ENCODE measurements at regions not wholly inside any gene's neighbourhood (a gene's known extent, or its start where the extent isn't known, plus 50 kb on each side); places are given as distances from the start of the nearest gene placed in this dataset.

DNA sequence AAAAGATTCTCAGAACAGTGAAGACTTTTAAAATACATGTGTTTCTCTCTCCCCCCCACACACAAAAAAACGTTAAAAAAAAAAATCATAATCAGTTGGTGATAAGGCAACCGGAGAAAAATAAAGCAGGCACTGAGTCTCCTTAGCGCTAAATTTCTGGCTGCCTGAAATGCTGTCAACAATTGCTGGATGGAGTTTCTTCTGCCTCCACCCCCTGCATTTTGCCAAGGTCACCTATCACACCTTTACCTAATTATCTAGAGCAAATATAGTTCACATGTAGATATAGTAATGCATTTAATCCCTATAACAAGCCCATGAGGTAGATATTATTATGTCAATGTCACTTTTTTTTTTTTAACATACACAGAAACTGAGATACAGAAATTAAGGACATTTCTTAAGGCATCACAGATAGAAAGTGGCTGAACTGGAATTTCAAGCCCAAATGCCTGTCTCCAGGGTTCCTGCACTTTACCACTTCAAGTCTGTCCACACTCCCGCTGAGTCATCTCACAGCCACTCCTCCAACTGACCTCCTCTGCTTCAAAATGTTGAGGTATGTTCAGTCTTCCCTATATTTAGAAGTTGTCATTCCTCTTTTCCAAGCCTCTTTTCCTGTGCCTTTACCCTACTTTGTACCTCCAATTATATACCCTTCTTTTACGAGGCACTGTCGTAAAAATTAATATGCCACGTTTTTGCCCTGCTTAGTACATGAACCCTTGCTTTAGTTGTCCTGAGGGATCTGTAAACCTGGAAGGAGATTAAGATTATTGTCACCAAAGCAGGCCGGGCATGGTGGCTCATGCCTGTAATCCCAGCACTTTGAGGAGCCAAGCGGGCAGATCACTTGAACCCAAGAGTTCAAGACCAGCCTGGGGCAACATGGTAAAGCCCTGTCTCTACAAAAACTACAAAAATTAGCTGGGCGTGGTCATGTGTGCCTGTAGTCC lies 72.8 kb upstream of the MPP7 start:
- H3K4me1 ChIP-seq (ENCODE audit: insufficient read depth, low read length): no peaks in the 10 kb centered on the region
- no peaks in the 10 kb centered on the region for H3K27me3 ChIP-seq (ENCODE audit: insufficient read depth, low read length)
- H3K9ac ChIP-seq (ENCODE audit: low read depth, low read length): no peak overlapping the region
- H3K9me3 ChIP-seq (ENCODE audit: insufficient read depth, low read depth, low read length): no peaks in the 10 kb centered on the region
- H3K27ac ChIP-seq (ENCODE audit: low read length): no peak overlapping the region
- H3K4me3 ChIP-seq (ENCODE audit: low read length): no peak overlapping the region
- no peaks in the 10 kb centered on the region for H3K36me3 ChIP-seq (ENCODE audit: insufficient read depth, low read depth, low read length)

DNA sequence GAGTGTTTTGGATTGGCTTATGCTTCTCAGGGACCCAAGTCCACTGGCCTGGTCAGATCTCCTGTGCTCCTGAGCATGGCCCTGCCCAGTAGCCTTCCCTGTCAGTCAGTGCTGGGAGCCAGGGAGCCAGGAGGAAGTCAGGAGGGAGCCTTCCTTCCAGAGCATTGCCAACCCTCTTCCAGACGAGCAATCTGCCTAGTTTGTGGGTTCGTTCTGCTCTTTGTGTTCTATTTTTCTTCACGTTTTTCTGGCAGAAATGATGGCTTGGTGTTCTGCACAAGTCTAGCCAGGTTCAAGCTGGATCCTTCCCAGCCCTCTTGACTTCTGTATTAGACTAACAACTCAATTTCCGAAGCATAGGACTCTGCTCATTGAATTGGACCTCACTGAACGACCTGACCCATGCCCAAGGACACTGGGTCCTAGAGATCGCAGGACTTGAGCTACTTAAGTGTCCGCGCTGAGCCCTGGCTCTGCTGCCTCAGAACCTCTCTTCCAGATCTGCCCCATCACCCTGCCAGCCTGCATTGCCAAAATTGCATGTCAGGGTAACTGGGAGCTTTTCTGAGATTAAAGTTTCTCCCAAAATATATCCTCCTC lies 76.2 kb upstream of the MPP7 start:
- no peaks in the 10 kb centered on the region for H3K27me3 ChIP-seq (ENCODE audit: insufficient read depth, low read length)
- H3K9ac ChIP-seq (ENCODE audit: low read depth, low read length): no peak overlapping the region
- H3K9me3 ChIP-seq (ENCODE audit: insufficient read depth, low read depth, low read length): no peaks in the 10 kb centered on the region
- H3K36me3 ChIP-seq (ENCODE audit: insufficient read depth, low read depth, low read length): no peaks in the 10 kb centered on the region
- no peak overlapping the region for H3K4me3 ChIP-seq (ENCODE audit: low read length)
- no peaks in the 10 kb centered on the region for H3K4me1 ChIP-seq (ENCODE audit: insufficient read depth, low read length)
- no peak overlapping the region for H3K27ac ChIP-seq (ENCODE audit: low read length)

DNA sequence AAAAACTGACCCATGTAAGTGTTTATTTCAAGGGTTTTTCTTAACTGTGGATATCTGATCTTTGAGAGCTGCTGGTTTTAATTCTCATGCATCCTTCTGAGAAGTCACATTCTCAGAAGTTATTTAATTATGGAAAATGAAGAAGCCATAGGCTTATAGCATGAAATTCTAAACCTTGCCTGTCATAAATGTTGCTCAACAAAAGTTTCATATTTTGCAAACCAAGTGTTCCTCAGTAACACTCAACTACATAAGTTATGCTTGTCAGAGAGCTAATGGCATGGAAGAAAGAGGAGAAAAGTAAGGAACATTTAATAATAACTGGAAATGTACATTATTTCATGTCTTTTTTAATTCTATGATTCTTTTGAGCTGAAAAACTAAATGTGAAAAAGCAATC lies 78.6 kb upstream of the MPP7 start:
- Histone ChIP-seq H3K36me3 (ENCODE audit: insufficient read depth, low read depth, low read length) (no peaks in the 10 kb centered on the region), H3K27ac (ENCODE audit: low read length) (no peak overlapping the region)

DNA sequence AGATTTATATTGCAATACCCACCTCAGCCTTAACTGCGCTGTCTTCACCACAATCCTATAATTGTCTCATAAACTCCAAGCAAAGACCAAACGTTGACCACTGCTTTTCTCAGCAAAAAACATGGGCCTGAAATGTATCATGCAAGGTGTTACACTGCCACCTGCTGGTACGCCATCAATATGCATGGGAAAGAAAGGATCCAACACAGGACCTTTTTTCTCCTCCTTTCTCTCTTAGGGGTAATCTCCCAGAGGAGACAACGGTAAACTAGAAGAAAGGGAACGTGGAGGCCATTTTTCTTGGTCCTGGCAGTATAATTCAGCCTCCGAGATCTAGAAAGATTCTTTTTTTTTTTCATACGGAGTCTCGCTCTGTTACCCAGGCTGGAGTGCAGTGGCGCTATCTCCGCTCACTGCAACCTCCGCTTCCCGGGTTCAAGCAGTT lies 79.1 kb upstream of the MPP7 start:
- Histone ChIP-seq H3K9me3 (ENCODE audit: insufficient read depth, low read depth, low read length) (no peaks in the 10 kb centered on the region), H3K27ac (ENCODE audit: low read length) (no peak overlapping the region), H3K27me3 (ENCODE audit: insufficient read depth, low read length) (no peaks in the 10 kb centered on the region), H3K4me1 (ENCODE audit: insufficient read depth, low read length) (no peaks in the 10 kb centered on the region), H3K9ac (ENCODE audit: low read depth, low read length) (no peak overlapping the region), H3K4me3 (ENCODE audit: low read length) (no peak overlapping the region), H3K36me3 (ENCODE audit: insufficient read depth, low read depth, low read length) (no peaks in the 10 kb centered on the region)

More for the DNA sequence above, 78.6 kb upstream of the MPP7 start:
- no peaks in the 10 kb centered on the region for H3K4me1 ChIP-seq (ENCODE audit: insufficient read depth, low read length)
- no peak overlapping the region for H3K9ac ChIP-seq (ENCODE audit: low read depth, low read length)
- H3K27me3 ChIP-seq (ENCODE audit: insufficient read depth, low read length): no peaks in the 10 kb centered on the region
- no peaks in the 10 kb centered on the region for H3K9me3 ChIP-seq (ENCODE audit: insufficient read depth, low read depth, low read length)
- H3K4me3 ChIP-seq (ENCODE audit: low read length): no peak overlapping the region

DNA sequence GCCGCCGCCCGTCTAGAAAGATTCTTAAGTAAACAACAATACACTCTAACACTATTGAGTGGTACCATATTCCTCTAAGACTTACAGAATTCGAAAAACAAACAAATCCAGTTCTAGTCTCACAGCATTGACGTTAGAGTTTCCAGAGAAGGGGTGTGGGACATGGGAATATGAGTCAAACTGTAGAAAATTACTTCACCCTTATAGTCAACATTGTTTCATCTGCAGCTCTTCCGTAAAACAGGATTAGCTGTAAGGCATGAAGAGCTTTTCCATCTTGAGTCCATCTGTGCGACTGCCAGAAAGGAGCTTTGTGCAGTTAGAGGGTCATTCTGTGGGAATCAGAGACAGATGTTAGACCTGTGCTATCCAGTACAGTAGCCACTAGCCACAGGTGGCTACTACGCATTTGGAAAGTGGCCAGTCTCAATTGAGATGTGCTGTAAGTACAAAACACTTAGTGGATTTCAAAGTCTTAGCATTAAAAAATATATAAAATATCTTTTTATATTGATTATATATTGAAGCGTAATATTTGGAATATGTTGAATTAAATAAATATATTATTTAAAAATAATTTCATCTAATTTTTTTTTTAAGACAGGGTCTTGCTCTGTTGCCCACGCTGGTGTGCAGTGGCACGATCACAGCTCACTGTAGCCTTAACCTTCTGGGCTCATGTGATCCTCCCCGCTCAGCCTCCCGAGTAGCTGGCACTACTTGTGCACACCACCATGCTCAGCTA lies 79.8 kb upstream of the MPP7 start:
- Histone ChIP-seq H3K9me3 (ENCODE audit: insufficient read depth, low read depth, low read length) (no peaks in the 10 kb centered on the region), H3K27ac (ENCODE audit: low read length) (no peak overlapping the region), H3K4me3 (ENCODE audit: low read length) (no peak overlapping the region), H3K9ac (ENCODE audit: low read depth, low read length) (no peak overlapping the region), H3K36me3 (ENCODE audit: insufficient read depth, low read depth, low read length) (no peaks in the 10 kb centered on the region), H3K27me3 (ENCODE audit: insufficient read depth, low read length) (no peaks in the 10 kb centered on the region), H3K4me1 (ENCODE audit: insufficient read depth, low read length) (no peaks in the 10 kb centered on the region)

DNA sequence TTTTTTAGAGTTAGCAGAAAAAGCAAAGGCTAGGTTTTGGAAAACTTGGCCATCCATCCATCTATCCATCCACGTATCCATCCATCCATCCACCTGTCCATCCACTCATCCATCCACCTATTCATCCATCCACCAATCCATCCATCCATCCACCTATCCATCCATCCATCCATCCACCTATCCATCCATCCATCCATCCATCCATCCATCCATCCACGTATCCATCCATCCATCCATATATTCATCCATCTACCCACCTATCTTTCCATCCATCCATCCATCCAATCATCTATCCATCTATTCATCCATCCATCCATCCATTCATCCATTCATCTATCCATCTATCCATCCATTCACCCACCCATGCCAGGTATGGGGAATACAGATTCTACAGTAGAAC lies 81.7 kb upstream of the MPP7 start:
- no peaks in the 10 kb centered on the region for H3K4me1 ChIP-seq (ENCODE audit: insufficient read depth, low read length)
- H3K27ac ChIP-seq (ENCODE audit: low read length): no peak overlapping the region
- H3K27me3 ChIP-seq (ENCODE audit: insufficient read depth, low read length): no peaks in the 10 kb centered on the region
- no peaks in the 10 kb centered on the region for H3K9me3 ChIP-seq (ENCODE audit: insufficient read depth, low read depth, low read length)
- no peak overlapping the region for H3K4me3 ChIP-seq (ENCODE audit: low read length)
- no peak overlapping the region for H3K9ac ChIP-seq (ENCODE audit: low read depth, low read length)
- no peaks in the 10 kb centered on the region for H3K36me3 ChIP-seq (ENCODE audit: insufficient read depth, low read depth, low read length)

GRCh38 chr10:28385748-28386502 lies 83.1 kb upstream of the MPP7 start:
- H3K4me3 ChIP-seq (ENCODE audit: low read length): no peak overlapping the region
- no peak overlapping the region for H3K9ac ChIP-seq (ENCODE audit: low read depth, low read length)
- no peaks in the 10 kb centered on the region for H3K27me3 ChIP-seq (ENCODE audit: insufficient read depth, low read length)
- no peaks in the 10 kb centered on the region for H3K4me1 ChIP-seq (ENCODE audit: insufficient read depth, low read length)
- no peaks in the 10 kb centered on the region for H3K36me3 ChIP-seq (ENCODE audit: insufficient read depth, low read depth, low read length)
- H3K9me3 ChIP-seq (ENCODE audit: insufficient read depth, low read depth, low read length): no peaks in the 10 kb centered on the region
- no peak overlapping the region for H3K27ac ChIP-seq (ENCODE audit: low read length)

DNA sequence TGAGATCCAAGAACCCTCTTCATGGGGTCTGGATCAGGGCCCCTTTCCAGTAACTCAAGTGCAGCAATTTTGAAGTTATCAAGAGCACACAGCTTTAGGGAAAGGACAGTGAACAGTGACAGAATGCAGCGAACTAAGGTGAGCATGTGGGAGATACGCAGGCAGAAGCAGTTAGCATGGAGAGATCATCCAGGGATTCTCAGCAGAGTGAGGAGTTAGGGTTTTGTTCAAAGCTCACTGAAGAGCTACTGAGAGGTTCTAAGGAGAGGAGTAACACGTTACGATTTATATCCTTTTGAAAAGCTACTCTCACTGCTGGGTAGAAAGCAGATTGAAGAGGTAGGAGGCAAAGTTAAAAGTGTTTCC lies 83.6 kb upstream of the MPP7 start:
- H3K4me1 ChIP-seq (ENCODE audit: insufficient read depth, low read length): no peaks in the 10 kb centered on the region
- no peak overlapping the region for H3K4me3 ChIP-seq (ENCODE audit: low read length)
- no peaks in the 10 kb centered on the region for H3K9me3 ChIP-seq (ENCODE audit: insufficient read depth, low read depth, low read length)
- no peaks in the 10 kb centered on the region for H3K36me3 ChIP-seq (ENCODE audit: insufficient read depth, low read depth, low read length)
- H3K9ac ChIP-seq (ENCODE audit: low read depth, low read length): no peak overlapping the region
- no peaks in the 10 kb centered on the region for H3K27me3 ChIP-seq (ENCODE audit: insufficient read depth, low read length)
- H3K27ac ChIP-seq (ENCODE audit: low read length): no peak overlapping the region

DNA sequence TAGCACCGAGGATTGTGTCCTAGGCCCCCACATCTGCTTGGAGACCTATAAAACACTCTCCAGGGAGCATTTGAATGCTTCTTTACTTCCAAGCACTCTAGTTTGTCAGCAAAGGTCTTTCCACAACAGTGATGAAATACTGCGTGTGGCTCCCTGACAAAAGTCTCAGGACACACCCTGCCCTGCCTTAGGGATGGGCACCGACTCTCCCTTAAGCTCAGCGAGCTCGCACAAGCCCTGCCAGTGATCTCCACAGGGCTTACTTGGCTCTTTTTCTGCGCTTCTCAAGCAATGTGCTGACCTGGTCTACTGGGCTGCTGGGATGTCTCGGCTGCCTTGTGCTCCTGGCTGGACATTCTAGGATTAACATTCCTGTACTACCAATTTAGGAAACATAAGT lies 84.3 kb upstream of the MPP7 start:
- Histone ChIP-seq H3K36me3 (ENCODE audit: insufficient read depth, low read depth, low read length) (no peaks in the 10 kb centered on the region), H3K9me3 (ENCODE audit: insufficient read depth, low read depth, low read length) (no peaks in the 10 kb centered on the region), H3K4me1 (ENCODE audit: insufficient read depth, low read length) (no peaks in the 10 kb centered on the region), H3K27me3 (ENCODE audit: insufficient read depth, low read length) (no peaks in the 10 kb centered on the region), H3K27ac (ENCODE audit: low read length) (no peak overlapping the region), H3K4me3 (ENCODE audit: low read length) (no peak overlapping the region), H3K9ac (ENCODE audit: low read depth, low read length) (no peak overlapping the region)

DNA sequence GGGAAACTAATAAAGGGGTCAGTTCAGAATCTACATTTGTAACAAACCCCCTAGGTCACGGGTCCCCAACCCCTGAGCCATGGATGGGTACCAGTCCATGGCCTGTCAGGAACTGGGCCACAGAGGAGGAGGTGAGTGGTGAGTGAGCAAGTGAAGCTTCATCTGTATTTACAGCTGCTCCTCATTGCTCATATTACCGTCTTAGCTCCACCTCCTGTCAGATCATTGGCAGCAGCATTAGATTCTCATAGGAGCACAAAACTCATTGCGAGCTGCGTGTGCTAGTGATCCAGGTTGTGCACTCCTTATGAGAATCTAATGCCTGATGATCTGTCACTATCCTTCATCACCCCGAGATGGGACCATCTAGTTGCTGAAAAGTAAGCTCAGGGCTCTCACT lies 88.4 kb upstream of the MPP7 start:
- H3K4me3 ChIP-seq (ENCODE audit: low read length): no peak overlapping the region
- H3K4me1 ChIP-seq (ENCODE audit: insufficient read depth, low read length): no peaks in the 10 kb centered on the region
- no peak overlapping the region for H3K27ac ChIP-seq (ENCODE audit: low read length)
- H3K27me3 ChIP-seq (ENCODE audit: insufficient read depth, low read length): no peaks in the 10 kb centered on the region
- H3K36me3 ChIP-seq (ENCODE audit: insufficient read depth, low read depth, low read length): no peaks in the 10 kb centered on the region
- no peak overlapping the region for H3K9ac ChIP-seq (ENCODE audit: low read depth, low read length)
- H3K9me3 ChIP-seq (ENCODE audit: insufficient read depth, low read depth, low read length): no peaks in the 10 kb centered on the region

DNA sequence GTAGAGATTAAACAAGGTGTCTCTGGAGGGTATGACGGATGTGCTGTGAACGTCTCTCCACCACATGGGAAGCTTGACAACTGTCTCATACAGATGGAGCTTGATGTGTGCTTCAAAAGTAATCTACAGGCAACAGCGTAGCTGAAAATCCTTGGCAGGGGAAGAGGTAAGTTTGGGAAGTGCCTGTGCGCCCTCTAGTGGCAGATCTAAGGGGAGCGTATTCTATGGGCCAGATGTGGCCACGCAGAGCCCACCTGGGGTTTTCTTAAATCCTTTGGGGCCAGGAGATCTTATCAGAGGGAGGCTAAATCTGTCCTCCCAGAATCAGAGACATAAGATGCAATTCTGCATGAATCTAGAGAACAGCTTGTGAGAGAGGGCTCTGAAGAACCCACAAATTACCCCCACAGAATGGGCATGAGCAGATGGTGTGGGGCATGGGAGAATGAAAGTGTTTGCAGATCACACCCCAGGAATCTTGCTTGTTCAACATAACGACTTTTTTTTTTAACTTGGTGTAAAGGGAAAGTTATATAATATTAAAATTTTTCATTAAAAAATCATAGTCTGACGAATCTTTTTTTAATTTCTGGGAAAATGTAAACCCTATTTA lies 91.2 kb upstream of the MPP7 start:
- Histone ChIP-seq H3K27ac (ENCODE audit: low read length) (no peak overlapping the region), H3K4me3 (ENCODE audit: low read length) (no peak overlapping the region), H3K9ac (ENCODE audit: low read depth, low read length) (no peak overlapping the region), H3K36me3 (ENCODE audit: insufficient read depth, low read depth, low read length) (no peaks in the 10 kb centered on the region), H3K9me3 (ENCODE audit: insufficient read depth, low read depth, low read length) (no peaks in the 10 kb centered on the region), H3K27me3 (ENCODE audit: insufficient read depth, low read length) (no peaks in the 10 kb centered on the region), H3K4me1 (ENCODE audit: insufficient read depth, low read length) (no peaks in the 10 kb centered on the region)

All from iPS-20b (cell line).